Naive thymus-derived CD8-positive, alpha-beta T cell (primary cell): ENCODE measurements at regions not wholly inside any gene's neighbourhood (a gene's known extent, or its start where the extent isn't known, plus 50 kb on each side); places are given as distances from the start of the nearest gene placed in this dataset.

Experiments
- ATAC-seq, 2 donors: fragments of 150-1000 bp; cut with Tn5 transposase in 1 of 2; sonication (Bioruptor Pico), chemical (Tn5 transposase) in 1 of 2; 1 replicate in 1 of 2; 2 replicates in 1 of 2; pipeline ENCODE4 v1.10.0; 2021; ENCODE audit warnings: mild to moderate bottlenecking in 2 of 2, moderate library complexity in 2 of 2
- POLR2A ChIA-PET: fragments of 350-600 bp; sonication (Branson Sonifier 250); formaldehyde crosslinking; loops from one replicate; lab custom pipeline; 2021; ENCODE audit warnings: antibody characterized with exemption; lab: Charles Lee
- DNase-seq, 10 donors: peaks; one replicate each; pipeline versions ENCODE4 v3.0.0 to v3.0.0-alpha.2; 2020 to 2022
- H3K27ac Mint-ChIP-seq, 10 donors: one replicate each; pipeline ENCODE4 v1.8.0; 2020 to 2022; ENCODE audit warnings: mild to moderate bottlenecking in 10 of 10, mixed read lengths in 10 of 10, moderate library complexity in 4 of 10, inconsistent platforms in 1 of 10
- H3K27me3 Mint-ChIP-seq, 5 donors: one replicate each; pipeline ENCODE4 v1.8.0; 2021 to 2022; ENCODE audit warnings: mixed read lengths in 5 of 5
- H3K36me3 Mint-ChIP-seq, 3 donors: one replicate each; pipeline ENCODE4 v1.8.0; 2020 to 2022; ENCODE audit warnings: mixed read lengths in 3 of 3, mild to moderate bottlenecking in 2 of 3, inconsistent platforms in 1 of 3
- H3K4me1 Mint-ChIP-seq, 4 donors: one replicate each; pipeline ENCODE4 v1.8.0; 2021 to 2022; ENCODE audit warnings: mixed read lengths in 4 of 4
- H3K4me3 Mint-ChIP-seq, 10 donors: one replicate each; pipeline ENCODE4 v1.8.0; 2020 to 2022; ENCODE audit warnings: mild to moderate bottlenecking in 10 of 10, mixed read lengths in 10 of 10, moderate library complexity in 6 of 10, inconsistent platforms in 1 of 10
- H3K9me3 Mint-ChIP-seq, 9 donors: one replicate each; pipeline ENCODE4 v1.8.0; 2020 to 2022; ENCODE audit warnings: mixed read lengths in 9 of 9, mild to moderate bottlenecking in 3 of 9, inconsistent platforms in 1 of 9, moderate library complexity in 1 of 9

GRCh38 chr4:16353165-16353564 is 126.9 kb upstream of the TAPT1 start:
- H3K27me3 Mint-ChIP-seq, result peaks cover 17 to 44% (median 24%) of the 10 kb centered on the region in 5 donors
- ATAC-seq (no peak), DNase-seq (no peak)
- H3K4me3 Mint-ChIP-seq, result no peak overlapping the region
- H3K36me3 Mint-ChIP-seq, result no peaks in the 10 kb centered on the region
- H3K9me3 Mint-ChIP-seq, result peaks cover 0 to 5% (median 0%) of the 10 kb centered on the region in 9 donors
- POLR2A ChIA-PET, result no interaction called here
- H3K27ac Mint-ChIP-seq, result no peak overlapping the region
- H3K4me1 Mint-ChIP-seq, result no peaks in the 10 kb centered on the region

GRCh38 chr4:16351161-16351560 is 124.9 kb upstream of the TAPT1 start:
- no peaks in the 10 kb centered on the region for H3K36me3 Mint-ChIP-seq
- H3K27me3 Mint-ChIP-seq, result peaks cover 22 to 58% (median 27%) of the 10 kb centered on the region in 5 donors
- no peak for DNase-seq
- H3K9me3 Mint-ChIP-seq, result peaks cover 0 to 5% (median 0%) of the 10 kb centered on the region in 9 donors
- no peaks in the 10 kb centered on the region for H3K4me1 Mint-ChIP-seq
- no peak for ATAC-seq
- no peak overlapping the region for H3K4me3 Mint-ChIP-seq
- H3K27ac Mint-ChIP-seq, result no peak overlapping the region
- POLR2A ChIA-PET, result no interaction called here

- H3K36me3 Mint-ChIP-seq, result no peaks in the 10 kb centered on the region
- ATAC-seq, result no peak
- H3K4me3 Mint-ChIP-seq, result no peak overlapping the region
- H3K9me3 Mint-ChIP-seq, result peaks cover 0 to 9% (median 0%) of the 10 kb centered on the region in 9 donors
- no peak overlapping the region for H3K27ac Mint-ChIP-seq
- POLR2A ChIA-PET, result no interaction called here
- no peak for DNase-seq
- H3K4me1 Mint-ChIP-seq, result no peaks in the 10 kb centered on the region
- H3K27me3 Mint-ChIP-seq, result peaks cover 17 to 43% (median 26%) of the 10 kb centered on the region in 5 donors
Measured at GRCh38 chr4:16344853-16345252, 118.6 kb upstream of the TAPT1 start.

GRCh38 chr4:16337936-16338335 is 111.7 kb upstream of the TAPT1 start:
- Mint-ChIP-seq H3K27ac (no peak overlapping the region), H3K27me3 (peaks cover 2 to 19% (median 8%) of the 10 kb centered on the region in 5 donors), H3K36me3 (no peaks in the 10 kb centered on the region), H3K4me1 (no peaks in the 10 kb centered on the region), H3K9me3 (no peaks in the 10 kb centered on the region), H3K4me3 (no peak overlapping the region)
- POLR2A ChIA-PET, result no interaction called here
- DNase-seq, result no peak
- ATAC-seq, result no peak

GRCh38 chr4:16334601-16335000 is 108.3 kb upstream of the TAPT1 start:
- Mint-ChIP-seq H3K36me3 (no peaks in the 10 kb centered on the region), H3K4me3 (no peak overlapping the region), H3K27me3 (peaks cover 2 to 19% (median 9%) of the 10 kb centered on the region in 5 donors), H3K4me1 (no peaks in the 10 kb centered on the region), H3K27ac (no peak overlapping the region), H3K9me3 (peaks cover 0 to 11% (median 0%) of the 10 kb centered on the region in 9 donors)
- no peak for DNase-seq
- no peak for ATAC-seq
- POLR2A ChIA-PET, result no interaction called here

GRCh38 chr4:16329797-16330134 is 103.5 kb upstream of the TAPT1 start:
- POLR2A ChIA-PET, result no interaction called here
- DNase-seq (no peak), ATAC-seq (no peak)
- no peak overlapping the region for H3K27ac Mint-ChIP-seq
- no peaks in the 10 kb centered on the region for H3K4me1 Mint-ChIP-seq
- no peaks in the 10 kb centered on the region for H3K36me3 Mint-ChIP-seq
- H3K9me3 Mint-ChIP-seq, result peaks cover 0 to 11% (median 0%) of the 10 kb centered on the region in 9 donors
- H3K4me3 Mint-ChIP-seq, result no peak overlapping the region
- H3K27me3 Mint-ChIP-seq, result peaks cover 5 to 27% (median 12%) of the 10 kb centered on the region in 5 donors

GRCh38 chr4:16329125-16329796 is 103.0 kb upstream of the TAPT1 start:
- POLR2A ChIA-PET, result no interaction called here
- DNase-seq (no peak), ATAC-seq (no peak)
- Mint-ChIP-seq H3K27me3 (peaks cover 5 to 27% (median 9%) of the 10 kb centered on the region in 5 donors), H3K9me3 (peaks cover 0 to 11% (median 0%) of the 10 kb centered on the region in 9 donors), H3K36me3 (no peaks in the 10 kb centered on the region), H3K27ac (no peak overlapping the region), H3K4me1 (no peaks in the 10 kb centered on the region), H3K4me3 (no peak overlapping the region)

- ATAC-seq (no peak), DNase-seq (no peak)
- H3K27ac Mint-ChIP-seq, result no peak overlapping the region
- H3K27me3 Mint-ChIP-seq, result peaks cover 7 to 24% (median 12%) of the 10 kb centered on the region in 5 donors
- POLR2A ChIA-PET, result no interaction called here
- no peaks in the 10 kb centered on the region for H3K4me1 Mint-ChIP-seq
- no peaks in the 10 kb centered on the region for H3K36me3 Mint-ChIP-seq
- no peak overlapping the region for H3K4me3 Mint-ChIP-seq
- H3K9me3 Mint-ChIP-seq, result peaks cover 0 to 10% (median 2%) of the 10 kb centered on the region in 9 donors
Measured at GRCh38 chr4:16322183-16322582, 95.9 kb upstream of the TAPT1 start.

- no peak overlapping the region for H3K27ac Mint-ChIP-seq
- POLR2A ChIA-PET, result no interaction called here
- no peaks in the 10 kb centered on the region for H3K36me3 Mint-ChIP-seq
Measured at GRCh38 chr4:16315456-16315855, 89.2 kb upstream of the TAPT1 start.

GRCh38 chr4:16310606-16311005 is 84.3 kb upstream of the TAPT1 start:
- Mint-ChIP-seq H3K27me3 (peaks cover 0 to 16% (median under 1%) of the 10 kb centered on the region in 5 donors), H3K4me1 (peaks cover 0 to 3% (median 0%) of the 10 kb centered on the region in 4 donors), H3K4me3 (no peak overlapping the region), H3K27ac (no peak overlapping the region), H3K36me3 (peaks cover 0 to 2% (median 0%) of the 10 kb centered on the region in 3 donors), H3K9me3 (no peaks in the 10 kb centered on the region)
- POLR2A ChIA-PET, result no interaction called here
- DNase-seq (no peak), ATAC-seq (no peak)

More at GRCh38 chr4:16315456-16315855, 89.2 kb upstream of the TAPT1 start:
- ATAC-seq (no peak), DNase-seq (no peak)
- H3K27me3 Mint-ChIP-seq, result peaks cover 0 to 5% (median 0%) of the 10 kb centered on the region in 5 donors
- peaks cover 0 to 1% (median 0%) of the 10 kb centered on the region in 9 donors for H3K9me3 Mint-ChIP-seq
- no peaks in the 10 kb centered on the region for H3K4me1 Mint-ChIP-seq
- no peak overlapping the region for H3K4me3 Mint-ChIP-seq

GRCh38 chr4:16302648-16303047 is 76.4 kb upstream of the TAPT1 start:
- Mint-ChIP-seq H3K36me3 (peaks cover 0 to 5% (median 0%) of the 10 kb centered on the region in 3 donors), H3K27me3 (peaks cover under 1 to 10% (median 6%) of the 10 kb centered on the region in 5 donors), H3K4me1 (no peaks in the 10 kb centered on the region), H3K27ac (no peak overlapping the region), H3K4me3 (no peak overlapping the region), H3K9me3 (peaks cover 0 to under 1% (median 0%) of the 10 kb centered on the region in 9 donors)
- ATAC-seq (no peak), DNase-seq (no peak)
- POLR2A ChIA-PET, result no interaction called here

- H3K4me3 Mint-ChIP-seq, result no peak overlapping the region
- DNase-seq, result no peak
- H3K9me3 Mint-ChIP-seq, result peaks cover 0 to 7% (median 0%) of the 10 kb centered on the region in 9 donors
- ATAC-seq, result no peak
- H3K4me1 Mint-ChIP-seq, result no peaks in the 10 kb centered on the region
- POLR2A ChIA-PET, result interaction anchor here (0.6 kb wide), 1 partner anchor 1055 kb away, joined by 3 read pairs; no protein-coding TSS in a partner anchor
- peaks cover 0 to 6% (median 1%) of the 10 kb centered on the region in 3 donors for H3K36me3 Mint-ChIP-seq
- no peak overlapping the region for H3K27ac Mint-ChIP-seq
- peaks cover 8 to 13% (median 10%) of the 10 kb centered on the region in 5 donors for H3K27me3 Mint-ChIP-seq
Measured at GRCh38 chr4:16297003-16297402, 70.7 kb upstream of the TAPT1 start.

- Mint-ChIP-seq H3K9me3 (peaks cover 0 to 7% (median 0%) of the 10 kb centered on the region in 9 donors), H3K36me3 (peaks cover 0 to 6% (median 1%) of the 10 kb centered on the region in 3 donors), H3K27ac (no peak overlapping the region), H3K27me3 (peaks cover 2 to 34% (median 16%) of the 10 kb centered on the region in 5 donors), H3K4me3 (no peak overlapping the region), H3K4me1 (peaks cover 2 to 6% (median 4%) of the 10 kb centered on the region in 4 donors)
- DNase-seq, result no peak
- POLR2A ChIA-PET, result no interaction called here
- ATAC-seq, result no peak
Measured at GRCh38 chr4:16294455-16294854, 68.2 kb upstream of the TAPT1 start.
